NCI-H460 (cell line): ENCODE measurements at regions not wholly inside any gene's neighbourhood (a gene's known extent, or its start where the extent isn't known, plus 50 kb on each side); places are given as distances from the start of the nearest gene placed in this dataset.

Source experiments
- DNase-seq: peaks from one replicate; pipeline ENCODE4 v3.0.0-alpha.2; 2016; ENCODE audit warnings: low read depth; ENCODE audit errors: extremely low read depth

GRCh38 chr9:118618084-118618483 is 751.2 kb downstream of the BRINP1 start:
- no peak for DNase-seq

DNA sequence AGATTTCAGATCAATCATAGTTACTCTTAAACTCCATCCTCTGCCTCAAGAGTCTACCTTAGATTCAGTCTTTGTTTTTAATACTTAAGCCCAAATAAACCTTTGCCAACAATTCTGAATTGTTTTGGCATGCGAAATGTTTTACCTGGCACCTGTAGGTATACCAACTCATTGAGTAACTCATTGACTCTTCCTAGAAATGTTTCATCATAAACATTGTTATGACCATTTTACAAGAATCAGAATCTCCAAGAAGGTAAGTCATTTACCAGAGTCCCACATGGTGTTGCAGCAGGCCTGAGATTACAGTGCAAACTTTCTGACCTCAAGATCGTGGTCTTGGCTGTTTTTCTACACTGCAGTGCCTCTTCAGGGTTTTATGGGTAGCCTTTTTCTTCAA is 750.4 kb downstream of the BRINP1 start:
- no peak for DNase-seq

GRCh38 chr9:118624608-118625007 is 744.6 kb downstream of the BRINP1 start:
- no peak for DNase-seq

- DNase-seq = no peak
Observed at GRCh38 chr9:118630079-118630478, 739.2 kb downstream of the BRINP1 start.

DNA sequence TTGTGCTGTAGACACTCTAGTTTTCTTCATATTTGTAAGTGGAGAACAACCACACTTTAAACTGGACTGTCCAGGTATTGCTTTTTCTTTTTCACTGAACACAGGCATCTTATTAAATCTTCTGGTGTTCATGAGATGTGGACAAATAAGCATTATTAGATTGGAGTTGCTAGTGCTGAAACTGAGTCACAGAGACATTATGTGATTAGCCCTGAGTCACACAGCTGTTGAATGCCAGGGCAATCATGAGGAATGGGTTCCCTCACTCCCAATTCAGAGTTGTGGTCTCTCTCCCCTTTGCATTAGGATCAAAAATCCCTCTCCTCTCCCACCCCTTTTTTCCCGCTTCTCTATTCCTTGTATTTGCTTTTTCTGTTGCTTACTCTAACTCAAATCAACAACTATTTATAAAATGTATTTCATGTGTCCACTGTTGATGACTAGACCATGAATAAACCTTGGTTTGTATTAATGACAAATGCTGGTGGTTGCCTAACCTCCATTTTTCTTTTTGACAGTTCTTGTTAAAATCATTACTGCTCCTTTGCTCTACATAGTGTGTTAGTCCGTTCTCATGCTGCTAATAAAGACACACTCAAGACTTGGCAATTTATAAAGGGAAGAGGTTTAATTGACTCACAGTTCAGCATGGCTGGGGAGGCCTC is 738.2 kb downstream of the BRINP1 start:
- DNase-seq = no peak

DNA sequence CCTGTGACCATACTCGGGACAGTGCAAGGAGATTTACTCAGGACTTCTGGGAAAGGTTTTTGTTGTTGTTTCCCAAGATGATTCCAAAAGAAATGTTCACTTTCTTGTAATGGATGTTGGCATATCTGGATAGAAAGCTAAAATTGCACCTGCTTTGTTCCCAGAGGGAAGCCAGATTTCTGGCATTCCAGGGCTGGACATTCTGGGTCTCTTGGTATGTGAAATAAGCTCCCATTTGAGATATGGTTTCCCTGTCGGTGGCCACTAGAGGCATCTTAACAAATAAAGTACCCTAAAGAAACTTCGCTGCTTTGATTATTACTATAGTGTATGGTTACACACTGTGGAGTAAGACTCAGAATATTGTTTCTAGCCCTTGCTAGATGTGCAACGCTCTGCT is 737.3 kb downstream of the BRINP1 start:
- DNase-seq = no peak

GRCh38 chr9:118635416-118635815 is 733.8 kb downstream of the BRINP1 start:
- no peak for DNase-seq

GRCh38 chr9:118637681-118638080 is 731.6 kb downstream of the BRINP1 start:
- no peak for DNase-seq

DNA sequence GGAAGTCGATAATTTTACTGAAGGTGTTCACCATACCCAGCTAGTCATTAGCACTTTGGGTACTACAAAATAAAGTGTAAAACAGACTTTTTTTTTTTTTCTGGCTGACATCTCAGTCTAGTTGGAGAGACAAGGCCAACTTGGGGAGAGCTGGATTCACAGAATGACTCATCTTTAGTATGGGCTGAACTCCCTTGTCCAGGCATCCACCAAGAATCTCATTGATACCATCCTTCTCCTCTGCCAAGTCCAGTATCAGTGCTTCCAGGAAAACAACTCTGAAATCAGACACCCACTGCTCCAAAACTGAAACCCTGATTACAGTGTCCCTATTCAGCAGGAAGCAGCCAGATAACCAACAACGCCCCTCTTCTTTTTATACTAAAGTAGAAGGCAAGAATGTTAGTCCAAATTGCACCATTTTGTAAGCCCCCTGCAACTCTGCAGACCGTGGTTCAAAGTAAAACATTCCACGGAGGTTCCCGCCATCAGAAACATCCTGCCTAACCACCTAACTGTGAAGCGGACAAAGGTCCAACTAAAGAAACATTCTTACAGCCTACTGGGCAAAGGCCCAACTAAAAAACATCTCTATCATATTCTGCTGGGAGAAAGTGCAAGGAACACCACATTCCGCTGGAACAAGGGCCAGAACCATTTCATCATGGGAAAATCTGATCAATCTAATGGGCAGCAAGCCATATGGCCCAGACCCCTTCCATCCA is 728.2 kb downstream of the BRINP1 start:
- DNase-seq = no peak

DNA sequence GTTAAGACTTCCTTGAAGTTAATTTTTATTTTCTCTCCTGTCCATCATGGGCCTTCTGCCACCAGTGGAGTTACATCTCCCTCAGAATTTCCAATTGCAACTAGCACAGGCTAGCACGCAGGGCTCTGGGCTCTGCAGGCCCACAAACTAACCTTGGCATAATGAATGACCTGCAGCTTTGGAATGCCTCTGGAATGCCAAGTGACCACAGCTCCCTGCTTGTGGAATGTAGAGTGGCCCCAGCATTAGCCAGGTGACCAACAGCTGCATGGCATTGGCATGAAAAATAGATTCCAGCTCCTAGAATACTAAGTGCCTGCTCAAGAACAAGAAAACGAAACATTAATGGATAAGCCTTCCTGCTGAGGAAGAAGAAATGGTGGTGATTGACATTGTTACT is 726.1 kb downstream of the BRINP1 start:
- no peak for DNase-seq

DNA sequence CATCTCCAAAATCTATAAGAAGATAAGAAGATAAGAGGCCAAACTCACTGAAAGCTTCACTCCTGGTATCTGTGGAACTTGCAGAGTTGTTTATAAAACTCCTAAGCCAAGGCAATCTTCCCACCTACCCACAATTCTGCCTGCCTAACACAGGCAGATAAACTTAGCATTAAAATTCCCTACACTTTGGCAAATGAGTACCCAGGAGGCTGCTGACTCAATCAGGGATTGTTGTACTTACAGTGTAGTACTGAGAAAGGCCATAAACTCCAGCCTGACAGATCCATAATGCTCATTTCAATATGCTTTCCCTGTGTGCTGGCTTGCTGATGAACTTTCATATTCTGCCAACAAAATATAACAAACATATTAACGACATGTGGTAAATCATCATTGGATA is 725.2 kb downstream of the BRINP1 start:
- DNase-seq = no peak

- DNase-seq = no peak
Observed at GRCh38 chr9:118647331-118647730, 721.9 kb downstream of the BRINP1 start.

- no peak for DNase-seq
Observed at GRCh38 chr9:118650417-118650816, 718.8 kb downstream of the BRINP1 start.

GRCh38 chr9:118651511-118651910 is 717.7 kb downstream of the BRINP1 start:
- no peak for DNase-seq

DNA sequence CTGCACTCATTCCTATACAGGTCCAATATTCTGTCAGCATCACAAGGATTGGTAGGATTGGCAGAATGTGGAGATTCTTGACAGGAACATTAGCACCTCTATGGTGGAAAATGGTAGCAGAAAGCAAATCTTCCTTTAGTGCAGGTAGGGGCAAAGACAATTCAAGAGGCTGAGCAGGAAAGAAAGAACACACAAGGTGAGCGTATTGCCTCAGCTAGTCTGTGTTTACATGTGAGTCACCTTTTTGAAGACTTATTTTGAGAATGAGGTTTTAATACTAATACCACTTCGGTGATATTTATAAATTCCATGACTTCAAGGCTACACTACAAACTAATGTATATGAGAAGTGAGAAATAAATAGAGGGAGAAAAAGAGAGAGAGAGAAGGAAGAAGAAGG is 717.0 kb downstream of the BRINP1 start:
- no peak for DNase-seq

- no peak for DNase-seq
Observed at GRCh38 chr9:118652912-118653311, 716.3 kb downstream of the BRINP1 start.

- DNase-seq = no peak
Observed at GRCh38 chr9:118659011-118659410, 710.2 kb downstream of the BRINP1 start.

GRCh38 chr9:118665226-118665919 is 703.9 kb downstream of the BRINP1 start:
- DNase-seq = no peak

DNA sequence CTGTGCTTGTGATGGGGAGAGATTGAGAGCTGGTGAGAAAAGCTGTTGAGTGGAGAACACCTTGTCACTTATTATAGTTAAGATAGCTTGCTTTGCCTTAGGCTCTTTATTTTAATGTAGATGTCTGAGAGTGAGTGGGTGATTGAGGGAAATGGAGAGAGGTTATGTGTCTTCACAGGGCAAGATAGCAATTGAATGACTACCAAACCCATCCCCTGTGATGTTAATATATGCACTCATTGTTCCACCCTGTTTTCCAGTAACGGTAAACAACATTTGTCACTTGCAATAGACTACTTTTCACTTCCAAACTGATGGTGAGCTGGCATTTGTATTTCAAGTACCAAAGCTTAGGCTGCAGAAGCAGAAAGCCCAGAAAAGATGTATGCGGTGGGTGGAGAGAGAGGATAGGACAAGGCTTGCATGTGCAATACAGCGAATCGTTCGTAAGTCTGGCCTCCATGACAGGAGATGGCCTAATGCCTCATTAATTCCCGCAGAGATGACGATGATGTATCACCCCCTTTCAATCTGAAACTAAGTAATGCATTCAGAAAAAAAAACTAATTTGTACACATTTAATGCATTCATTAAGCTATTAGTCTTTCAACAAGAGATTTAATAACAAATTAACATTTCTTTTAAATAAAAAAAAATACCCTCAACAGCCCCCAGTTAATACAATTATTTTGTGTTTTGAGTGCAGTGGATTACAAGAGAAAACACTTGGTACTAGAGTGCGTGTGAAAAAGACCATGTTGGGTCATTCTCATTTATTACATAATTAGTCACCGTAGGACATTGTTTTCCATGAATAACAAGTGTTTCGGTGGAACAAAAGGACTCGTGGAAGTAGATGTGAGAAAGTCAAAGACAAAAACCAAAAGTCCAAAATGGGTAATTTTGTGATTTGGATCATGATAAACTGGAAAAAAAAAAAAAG is 699.0 kb downstream of the BRINP1 start:
- no peak for DNase-seq

DNA sequence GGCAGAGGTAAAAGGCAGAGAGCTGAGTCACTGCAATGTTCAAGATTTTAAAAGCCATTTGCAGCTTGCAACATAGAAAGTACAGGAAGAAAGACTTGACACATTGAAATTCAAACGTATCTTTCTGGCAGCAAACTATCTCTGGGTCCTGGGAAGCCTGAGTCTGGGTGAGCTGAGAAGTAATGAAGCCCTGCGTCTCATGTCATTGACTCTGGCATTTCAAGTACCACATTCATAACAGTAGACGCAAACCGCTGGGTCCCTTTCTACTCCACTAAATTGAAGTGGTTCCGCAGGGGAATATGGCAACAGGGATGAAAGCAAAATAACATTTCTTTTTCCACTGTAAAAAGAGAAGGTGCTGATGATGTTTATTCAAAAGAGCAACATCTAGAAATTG is 694.3 kb downstream of the BRINP1 start:
- DNase-seq = no peak
